Activated CD4-positive, alpha-beta T cell treated with anti-CD3 and anti-CD28 coated beads for 48 hours (primary cell): ENCODE measurements at regions not wholly inside any gene's neighbourhood (a gene's known extent, or its start where the extent isn't known, plus 50 kb on each side); places are given as distances from the start of the nearest gene placed in this dataset.

ENCODE experiments used
- DNase-seq: peaks from one replicate; pipeline ENCODE4 v3.0.0-alpha.2; 2020

- no peak for DNase-seq
Observed at GRCh38 chr18:45274026-45274425, 341.2 kb upstream of the SLC14A2 start.

GRCh38 chr18:45275367-45276113, 339.7 kb upstream of the SLC14A2 start:
- DNase-seq = no peak

GRCh38 chr18:45276878-45277277, 338.4 kb upstream of the SLC14A2 start:
- no peak for DNase-seq

DNA sequence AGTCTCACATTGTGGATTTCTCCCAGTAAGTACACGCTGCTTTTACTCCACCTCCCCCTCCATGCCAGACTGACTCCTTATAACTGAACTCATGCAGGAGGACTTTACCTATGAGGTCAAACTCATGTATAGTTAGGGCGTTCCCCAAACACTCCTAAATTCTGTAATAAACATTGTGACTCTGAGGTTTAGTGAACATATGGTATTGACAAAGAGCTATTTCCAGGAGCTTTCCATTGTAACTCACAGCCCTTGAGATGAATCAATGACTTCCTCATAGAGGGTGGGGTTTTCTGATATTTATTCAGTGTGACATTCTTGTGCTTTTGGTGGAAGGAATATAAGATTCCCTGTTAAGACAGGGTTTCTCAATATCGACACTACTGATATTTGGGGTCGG, 337.4 kb upstream of the SLC14A2 start:
- no peak for DNase-seq

GRCh38 chr18:45280481-45281276, 334.6 kb upstream of the SLC14A2 start:
- no peak for DNase-seq

DNA sequence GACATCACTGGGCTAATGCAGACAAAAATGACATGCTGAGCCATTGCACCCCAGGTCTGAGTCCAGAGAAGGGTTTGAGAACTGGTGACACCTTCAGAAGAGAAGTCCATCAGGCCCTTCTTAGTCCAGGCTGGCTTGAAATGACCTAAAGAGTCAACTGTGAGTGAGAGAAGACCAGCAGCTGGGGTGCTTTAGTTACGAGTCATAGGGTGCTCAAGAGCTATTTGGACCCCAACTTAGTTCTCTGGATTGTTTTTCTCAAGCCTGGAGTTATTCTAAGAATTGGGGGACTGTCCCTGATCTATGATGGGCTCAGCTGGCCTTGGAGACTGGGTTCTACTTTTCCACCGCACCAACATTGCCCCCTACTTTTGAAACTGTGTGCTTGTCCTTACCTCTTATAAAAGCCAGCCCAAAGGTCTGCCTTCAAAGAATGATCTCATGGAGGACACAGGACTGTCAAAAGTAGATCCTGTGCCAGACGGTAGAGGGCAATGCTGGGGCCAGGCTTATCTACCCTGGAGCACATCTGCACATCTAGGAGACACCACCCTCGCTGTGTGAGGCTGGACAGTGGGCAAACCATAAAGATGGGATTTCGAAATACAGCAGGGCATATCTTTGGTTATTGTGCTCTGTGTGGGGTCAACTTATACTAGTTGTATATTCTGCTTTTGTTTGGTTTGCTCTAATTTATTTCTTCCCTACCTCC, 333.0 kb upstream of the SLC14A2 start:
- no peak for DNase-seq

GRCh38 chr18:45284174-45284573, 331.1 kb upstream of the SLC14A2 start:
- no peak for DNase-seq

GRCh38 chr18:45284851-45285250, 330.4 kb upstream of the SLC14A2 start:
- no peak for DNase-seq

- DNase-seq = no peak
Observed at GRCh38 chr18:45285251-45285650, 330.0 kb upstream of the SLC14A2 start.

DNA sequence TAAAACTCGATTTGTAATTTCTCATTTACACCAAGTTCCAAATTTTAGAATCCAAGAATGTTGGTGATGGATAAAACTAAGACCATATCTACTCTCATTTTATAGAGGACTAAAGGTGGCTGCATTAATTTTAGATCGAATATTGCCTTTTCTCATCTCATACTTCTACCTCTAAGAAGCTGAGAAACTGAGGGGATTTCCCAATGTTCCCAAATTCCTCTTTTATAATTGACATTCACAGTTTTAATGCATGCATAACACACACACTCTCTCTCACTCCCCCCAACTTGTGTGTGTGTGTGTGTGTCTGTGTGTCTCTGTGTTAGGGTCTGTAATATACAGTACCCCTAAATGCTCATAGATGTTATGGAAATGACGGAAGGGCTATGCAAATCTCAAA, 328.8 kb upstream of the SLC14A2 start:
- no peak for DNase-seq

DNA sequence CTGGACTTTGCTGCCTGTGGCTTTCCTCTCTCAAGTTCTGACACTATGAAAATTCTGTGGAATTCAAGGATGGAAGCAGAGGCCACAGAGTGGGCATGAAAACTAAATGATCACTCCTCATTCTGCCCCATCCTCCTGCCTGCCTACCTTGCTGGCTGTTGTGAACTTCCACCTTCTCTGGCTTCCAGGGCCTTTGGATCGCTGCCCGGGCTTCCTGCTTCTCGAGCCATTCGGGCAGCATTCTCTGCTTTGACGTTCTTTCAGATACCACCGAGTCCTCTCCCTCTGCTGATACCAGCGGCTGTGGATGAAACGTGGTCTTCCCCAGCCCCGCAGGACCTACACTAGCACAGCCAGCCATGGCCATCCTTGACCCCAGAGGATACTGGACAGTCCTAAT, 327.7 kb upstream of the SLC14A2 start:
- DNase-seq = no peak

DNA sequence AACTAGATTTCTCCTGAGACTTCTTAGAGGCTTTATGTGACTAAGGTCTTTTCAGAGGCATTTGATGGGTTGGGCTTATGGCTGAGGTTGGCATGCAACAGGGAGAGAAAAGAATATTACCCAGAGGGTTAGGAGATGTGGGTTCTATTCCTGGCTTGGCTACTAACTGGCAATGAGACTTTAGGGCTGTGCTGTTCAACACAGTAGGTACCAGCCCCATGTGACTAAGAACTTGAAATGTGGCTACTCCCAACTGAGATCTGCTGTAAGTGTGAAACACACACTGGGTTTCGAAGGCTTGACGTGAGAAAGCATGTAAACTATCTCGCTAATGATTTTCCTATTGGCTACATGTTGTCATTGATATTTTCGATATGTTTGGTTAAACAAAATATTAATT, 324.9 kb upstream of the SLC14A2 start:
- no peak for DNase-seq

GRCh38 chr18:45291621-45292615, 323.4 kb upstream of the SLC14A2 start:
- DNase-seq = no peak

DNA sequence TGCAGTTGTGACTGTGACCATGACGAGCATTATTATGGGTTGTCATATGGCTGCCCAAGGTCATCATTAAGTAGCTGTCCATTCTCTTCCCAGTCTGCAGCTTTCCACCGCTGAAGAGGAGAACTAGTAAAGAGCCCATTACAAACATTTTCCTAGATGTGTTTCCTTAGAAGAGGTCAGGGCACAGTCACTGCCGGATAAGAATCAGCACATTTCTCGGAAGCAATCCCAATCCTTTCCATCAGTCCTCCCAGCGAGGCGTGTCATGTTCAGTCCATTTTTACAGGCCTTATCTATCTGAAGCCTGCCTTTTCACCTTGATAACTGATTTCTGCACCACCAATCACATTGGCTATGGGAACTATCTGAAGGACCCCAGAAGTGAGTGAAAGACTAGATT, 319.9 kb upstream of the SLC14A2 start:
- no peak for DNase-seq

DNA sequence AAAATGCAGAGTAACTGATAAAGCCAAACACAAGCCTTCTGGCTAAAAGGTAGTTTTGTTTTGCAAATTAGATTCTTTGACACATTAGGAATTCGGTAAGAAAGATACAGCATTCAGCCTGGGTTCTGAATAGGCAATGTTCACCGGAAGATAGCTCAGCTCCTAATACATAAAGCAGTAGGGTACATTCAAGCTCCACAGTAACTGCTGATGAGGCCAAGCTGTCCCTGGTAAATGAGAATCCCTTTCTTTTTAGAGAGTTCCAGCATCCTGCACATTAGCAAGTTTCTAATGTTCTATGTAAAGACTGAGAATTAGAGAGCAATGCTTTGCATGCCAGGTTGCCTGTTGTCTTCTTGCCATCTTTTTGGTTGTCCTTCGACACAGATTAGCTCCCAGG, 316.3 kb upstream of the SLC14A2 start:
- DNase-seq = no peak

- DNase-seq = no peak
Observed at GRCh38 chr18:45303026-45303425, 312.2 kb upstream of the SLC14A2 start.

GRCh38 chr18:45304558-45304957, 310.7 kb upstream of the SLC14A2 start:
- DNase-seq = no peak

DNA sequence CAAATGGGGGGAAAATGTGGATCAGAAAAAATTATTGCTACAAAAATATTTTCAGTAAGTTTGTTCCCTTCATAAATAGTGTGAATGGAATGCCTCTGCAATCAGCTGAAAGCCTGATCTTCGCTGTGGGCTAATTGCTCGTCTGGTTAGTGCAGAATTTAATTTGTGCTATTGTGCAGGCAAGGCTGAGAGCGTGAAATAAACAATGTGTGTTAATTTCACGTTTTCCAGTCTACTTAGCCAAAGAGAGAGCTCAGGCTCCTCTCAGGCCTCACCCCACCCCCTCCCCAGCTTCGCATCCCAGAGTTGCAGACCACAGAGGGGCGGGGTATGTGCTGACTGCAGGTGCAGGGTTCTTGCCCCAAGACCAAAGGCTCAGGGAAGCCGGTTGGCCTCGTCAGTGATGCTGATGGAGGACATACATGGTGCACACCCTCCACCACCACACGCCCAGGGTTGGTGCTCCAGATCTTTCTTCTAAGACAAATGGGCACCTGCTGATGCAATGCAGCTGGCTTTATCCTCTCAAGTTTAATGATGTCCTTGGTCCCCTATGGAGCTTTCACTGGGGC, 302.6 kb upstream of the SLC14A2 start:
- no peak for DNase-seq

DNA sequence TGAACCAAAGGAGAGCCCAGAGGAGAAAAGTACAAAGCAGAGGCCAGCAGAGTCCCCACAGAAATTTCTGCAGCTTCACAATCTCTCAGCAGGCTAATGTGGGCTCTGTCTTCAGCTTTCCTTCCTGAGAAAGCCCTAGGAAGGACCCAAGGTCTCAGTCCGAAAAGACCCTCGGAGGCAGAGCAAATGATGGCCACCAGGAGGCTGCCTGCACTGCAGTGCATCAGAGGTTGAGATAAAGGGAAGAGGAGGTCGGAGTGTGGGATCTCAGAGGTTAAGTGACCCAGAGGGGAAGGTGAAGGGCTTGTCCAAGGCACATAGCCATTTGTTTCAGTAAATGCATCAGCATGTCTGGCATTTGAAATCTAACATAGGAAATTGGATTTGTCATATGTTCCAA, 299.1 kb upstream of the SLC14A2 start:
- DNase-seq = no peak

DNA sequence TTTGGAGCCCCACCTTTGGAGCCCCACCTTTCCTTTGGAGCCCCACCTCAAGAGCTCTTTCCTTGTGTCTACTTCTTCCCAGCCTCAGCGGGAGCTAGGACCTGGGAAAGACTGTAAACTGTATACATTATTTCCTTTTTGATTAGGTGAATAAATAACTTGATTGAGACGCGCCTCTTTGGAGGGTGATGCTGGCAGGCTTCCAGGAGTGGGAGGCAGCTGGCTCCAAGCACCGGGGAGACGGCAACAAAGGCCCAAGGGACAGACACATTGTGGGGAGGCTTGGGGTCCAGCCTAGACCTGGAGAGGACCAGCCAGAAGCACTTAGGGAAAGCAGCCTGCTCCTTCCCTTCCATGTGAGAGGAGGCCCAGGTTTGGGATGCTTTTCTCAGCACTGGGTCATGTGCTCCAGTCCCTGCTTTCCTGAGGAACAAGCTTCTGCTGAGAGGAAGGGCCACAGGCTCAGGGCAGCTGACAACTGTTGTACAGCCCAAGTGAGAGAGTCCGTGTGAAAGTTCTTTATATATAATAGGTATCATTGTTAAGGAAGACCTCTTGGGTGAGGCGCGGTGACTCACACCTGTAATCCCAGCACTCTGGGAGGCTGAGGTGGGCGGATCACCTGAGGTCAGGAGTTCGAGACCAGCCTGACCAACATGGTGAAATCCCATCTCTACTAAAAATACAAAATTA, 297.2 kb upstream of the SLC14A2 start:
- no peak for DNase-seq

DNA sequence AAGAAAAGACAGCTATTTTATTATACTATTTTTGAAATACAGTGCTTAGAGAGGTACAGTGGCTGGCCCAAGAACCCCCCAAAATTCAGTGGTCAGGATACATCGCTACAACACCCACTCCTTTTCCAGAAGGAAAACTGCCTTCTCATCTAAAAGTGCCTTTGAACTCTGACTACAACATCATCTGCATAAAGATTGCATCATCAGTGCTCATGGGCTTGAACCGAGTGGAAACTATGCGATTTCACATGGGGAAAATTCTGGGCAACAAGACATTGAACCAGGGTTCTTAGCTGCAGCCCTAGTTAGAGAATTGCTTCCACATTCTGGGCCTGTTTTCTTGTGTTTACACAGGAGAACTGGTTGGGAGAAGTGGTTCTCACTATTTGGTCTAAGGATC, 294.6 kb upstream of the SLC14A2 start:
- DNase-seq = no peak

DNA sequence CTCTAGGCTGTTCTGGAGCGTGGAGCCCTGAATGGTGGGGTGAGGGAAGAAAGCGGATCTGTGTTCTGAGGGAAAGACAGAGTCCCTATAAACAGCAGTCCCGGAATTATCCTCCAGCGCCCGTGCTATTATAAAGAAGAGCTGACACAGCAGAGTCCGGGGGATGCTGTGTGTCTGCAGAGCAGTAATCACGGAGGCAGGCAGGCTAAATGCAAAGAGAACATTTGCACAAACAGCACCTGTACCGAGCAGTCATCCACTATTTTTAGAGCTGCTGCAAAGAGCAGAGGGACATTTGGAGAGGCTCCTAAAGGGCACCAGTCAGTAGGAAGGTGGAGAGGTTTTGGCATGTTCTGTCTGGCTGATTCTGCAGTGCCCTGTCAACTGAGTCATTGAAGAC, 293.8 kb upstream of the SLC14A2 start:
- DNase-seq = no peak
